ENCODE measurements at regions not wholly inside any gene's neighbourhood (a gene's known extent, or its start where the extent isn't known, plus 50 kb on each side); places are given as distances from the start of the nearest gene placed in this dataset.

GRCh38 chr14:85439696-85440328, 90.1 kb upstream of the FLRT2 start:
- TF ChIP-seq EZH2 (IDR thresholded peaks at IDR 0.05; ENCODE audit: low read depth, unreplicated experiment) (no peak), CTCF (conservative IDR thresholded peaks at IDR 0.05; ENCODE audit: low read depth in 2 of 2) (no peak), REST (IDR thresholded peaks at IDR 0.05; ENCODE audit: unreplicated experiment) (no peak), JUNB (IDR thresholded peaks at IDR 0.05; ENCODE audit: unreplicated experiment) (no peak)

Measured in GM23338 (cell line).